Aorta (tissue), 5 donors: ENCODE measurements at regions not wholly inside any gene's neighbourhood (a gene's known extent, or its start where the extent isn't known, plus 50 kb on each side); places are given as distances from the start of the nearest gene placed in this dataset.

Experiments
- ATAC-seq: fragments of 200-7000 bp; cut with Tn5 transposase; one replicate; pipeline ENCODE4 v1.9.1; 2022; ENCODE audit warnings: moderate library complexity; ENCODE audit not compliant: low FRiP score
- DNase-seq, 2 donors: peaks; one replicate each; pipeline ENCODE4 v3.0.0-alpha.2; 2020
- H3K27ac ChIP-seq, 2 donors: one replicate each; pipeline ENCODE4 v1.5.1; 2013; ENCODE audit warnings: low read length in 2 of 2, mild to moderate bottlenecking in 2 of 2, moderate library complexity in 2 of 2, control low read depth in 1 of 2, inconsistent platforms in 1 of 2, low read depth in 1 of 2
- H3K27me3 ChIP-seq, 2 donors: one replicate each; pipeline ENCODE4 v1.6.1; 2013; ENCODE audit warnings: control low read depth in 1 of 2, low read length in 1 of 2, mild to moderate bottlenecking in 1 of 2, moderate library complexity in 1 of 2; ENCODE audit not compliant: insufficient read depth in 2 of 2, control insufficient read depth in 1 of 2
- H3K36me3 ChIP-seq, 2 donors: one replicate each; pipeline ENCODE4 v1.6.1; 2013; ENCODE audit warnings: control low read depth in 1 of 2, low read length in 1 of 2, mild to moderate bottlenecking in 1 of 2; ENCODE audit not compliant: insufficient read depth in 2 of 2, control insufficient read depth in 1 of 2
- H3K4me1 ChIP-seq, 2 donors: one replicate each; pipeline ENCODE4 v1.6.1; 2013; ENCODE audit warnings: low read length in 2 of 2, control low read depth in 1 of 2, mild to moderate bottlenecking in 1 of 2, moderate library complexity in 1 of 2; ENCODE audit not compliant: insufficient read depth in 2 of 2, control insufficient read depth in 1 of 2
- H3K4me3 ChIP-seq, 2 donors: one replicate each; pipeline ENCODE4 v1.5.1; 2013; ENCODE audit warnings: low read length in 2 of 2, control low read depth in 1 of 2, mild to moderate bottlenecking in 1 of 2
- H3K9me3 ChIP-seq: one replicate; pipeline ENCODE4 v1.6.1; 2013; ENCODE audit warnings: mild to moderate bottlenecking, low read length; ENCODE audit not compliant: control insufficient read depth
- WGBS, 2 donors: extraction: QIAGEN DNeasy Blood & Tissue Kit; methylation state at CpG; one replicate each; pipeline ENCODE4 v1.1.7; 2013; 5-methylcytosine and 5-hydroxymethylcytosine counted together
- intact Hi-C, 2 donors: fragments of 100-400 bp; cut with DNase I; formaldehyde crosslinking; loops; one replicate each; pipeline versions ENCODE4 v1.14.2 to v1.15.0; 2022
- donor health status: healthy with polysubstance abuse.
- donor health status: Bipolar disorder and iron deficiency.
- donor health status: DM: no; HTN: no; CAD: no.
- donor health status: DM: no; HTN: no; CAD: no.
- donor health status: DM: yes; HTN: yes; CAD: no.

GRCh38 chr12:28700161-28700560, 448.9 kb upstream of the FAR2 start:
- Histone ChIP-seq H3K9me3 (no peaks in the 10 kb centered on the region), H3K36me3 (no peaks in the 10 kb centered on the region), H3K27ac (no peak overlapping the region), H3K4me3 (no peak overlapping the region), H3K27me3 (peaks cover 0 to 3% of the 10 kb centered on the region in 2 donors), H3K4me1 (no peaks in the 10 kb centered on the region)
- intact Hi-C loops: no loop called here
- ATAC-seq: no peak
- no peak for DNase-seq
- WGBS, 2 donors: 71 to 76% methylated on average over 3 of the region's 3 CpGs

DNA sequence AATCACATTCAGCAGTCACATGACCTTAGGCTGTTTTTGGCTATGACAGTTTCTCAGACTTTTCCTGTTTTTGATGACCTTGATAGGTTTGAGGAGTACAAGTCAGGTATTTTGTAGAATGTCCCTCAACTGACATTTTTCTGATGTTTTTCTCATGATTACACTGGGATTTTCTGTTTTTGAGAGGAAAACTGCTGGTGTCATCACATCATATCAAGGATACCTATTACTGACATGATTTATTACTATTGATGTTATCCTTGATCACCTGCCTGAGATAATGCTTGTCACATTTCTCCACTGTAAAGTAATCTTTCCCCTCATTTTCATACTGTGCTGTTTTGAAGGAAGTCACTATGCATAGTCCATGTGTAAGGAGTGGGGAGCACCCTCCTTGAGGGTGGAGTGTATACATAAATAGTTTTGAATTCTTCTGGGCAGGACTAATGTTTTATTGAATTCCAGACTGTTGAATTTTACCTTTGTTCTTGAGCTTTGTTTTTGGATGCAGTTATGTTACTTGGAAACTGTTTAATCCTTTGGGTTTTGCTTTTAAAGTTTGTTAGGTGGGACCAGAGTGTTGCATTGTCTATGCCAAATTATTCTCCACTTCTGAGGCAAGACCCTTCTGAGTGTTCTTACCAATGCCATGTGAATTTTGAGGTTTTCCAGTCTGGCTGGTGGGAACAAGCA, 444.5 kb upstream of the FAR2 start:
- Histone ChIP-seq H3K9me3 (no peaks in the 10 kb centered on the region), H3K27me3 (peaks cover 0 to 3% of the 10 kb centered on the region in 2 donors), H3K36me3 (no peaks in the 10 kb centered on the region), H3K4me1 (peaks cover 0 to 2% of the 10 kb centered on the region in 2 donors), H3K27ac (no peak overlapping the region), H3K4me3 (no peak overlapping the region)
- intact Hi-C loops: no loop called here
- ATAC-seq (no peak), DNase-seq (no peak)

GRCh38 chr12:28708918-28709371, 440.1 kb upstream of the FAR2 start:
- DNase-seq: peak in 1 of 2 donors; percentile 35
- ATAC-seq: no peak
- 0 to 5% methylated on average over 4 of the region's 4 CpGs for WGBS, 2 donors
- Histone ChIP-seq H3K27me3 (peaks cover 0 to 3% of the 10 kb centered on the region in 2 donors), H3K4me1 (peaks cover 0 to 2% of the 10 kb centered on the region in 2 donors), H3K27ac (peak overlapping the region in 1 of 2 donors; percentile 57), H3K4me3 (no peak overlapping the region), H3K9me3 (no peaks in the 10 kb centered on the region), H3K36me3 (no peaks in the 10 kb centered on the region)
- intact Hi-C loops: no loop called here

DNA sequence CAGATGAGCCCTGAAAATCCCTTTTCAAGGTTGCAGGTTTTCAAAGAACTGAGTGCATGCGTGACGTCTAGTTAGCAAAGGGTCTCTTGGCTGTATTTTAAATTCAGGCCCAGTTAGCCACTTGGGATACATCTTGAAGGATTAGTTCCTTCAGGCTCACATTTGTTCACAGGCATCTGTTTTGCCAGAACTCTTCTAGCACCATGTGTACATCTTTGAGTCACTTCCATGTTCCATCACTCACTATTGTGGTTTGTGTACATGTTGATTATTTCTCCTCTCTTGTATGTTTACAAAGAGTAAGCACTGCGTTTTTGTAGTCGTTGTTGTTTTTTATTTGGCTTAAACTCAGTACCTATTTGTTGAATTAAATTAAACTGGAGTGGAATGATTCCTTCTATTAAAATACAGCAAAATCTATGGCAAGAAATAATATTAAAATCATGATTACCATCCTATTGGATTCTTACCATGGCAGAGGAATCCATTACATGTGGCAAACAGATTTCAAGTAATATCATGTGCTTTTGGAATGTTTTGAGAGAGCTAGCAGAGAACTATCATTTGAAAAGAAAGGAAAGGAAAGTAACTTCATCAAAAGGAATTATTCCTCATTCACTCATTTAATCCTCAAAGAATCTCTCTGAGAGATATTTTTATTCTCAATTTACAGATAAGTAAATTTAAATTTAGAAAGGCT, 438.9 kb upstream of the FAR2 start:
- 94% methylated on average over 4 of the region's 4 CpGs for WGBS, 2 donors

GRCh38 chr12:28710882-28711281, 438.2 kb upstream of the FAR2 start:
- Histone ChIP-seq H3K4me1 (peaks cover 0 to 2% of the 10 kb centered on the region in 2 donors), H3K9me3 (no peaks in the 10 kb centered on the region), H3K36me3 (no peaks in the 10 kb centered on the region), H3K27me3 (no peaks in the 10 kb centered on the region), H3K27ac (no peak overlapping the region), H3K4me3 (no peak overlapping the region)
- ATAC-seq (no peak), DNase-seq (no peak)
- 94 to 96% methylated on average over 1 of the region's 1 CpG for WGBS, 2 donors
- intact Hi-C loops: no loop called here

More for the DNA sequence above, 438.9 kb upstream of the FAR2 start:
- DNase-seq: no peak
- H3K36me3 ChIP-seq: no peaks in the 10 kb centered on the region
- H3K4me3 ChIP-seq: no peak overlapping the region
- H3K4me1 ChIP-seq: peaks cover 0 to 2% of the 10 kb centered on the region in 2 donors
- intact Hi-C loops: no loop called here
- no peak for ATAC-seq
- H3K9me3 ChIP-seq: no peaks in the 10 kb centered on the region
- no peaks in the 10 kb centered on the region for H3K27me3 ChIP-seq
- H3K27ac ChIP-seq: no peak overlapping the region

- Histone ChIP-seq H3K36me3 (no peaks in the 10 kb centered on the region), H3K9me3 (no peaks in the 10 kb centered on the region), H3K27ac (no peak overlapping the region), H3K4me3 (no peak overlapping the region), H3K27me3 (no peaks in the 10 kb centered on the region), H3K4me1 (peaks cover 0 to 2% of the 10 kb centered on the region in 2 donors)
- 80 to 84% methylated on average over 1 of the region's 1 CpG for WGBS, 2 donors
- ATAC-seq (no peak), DNase-seq (no peak)
- intact Hi-C loops: no loop called here
These were observed 437.7 kb upstream of the FAR2 start for GRCh38 chr12:28711421-28711820.

DNA sequence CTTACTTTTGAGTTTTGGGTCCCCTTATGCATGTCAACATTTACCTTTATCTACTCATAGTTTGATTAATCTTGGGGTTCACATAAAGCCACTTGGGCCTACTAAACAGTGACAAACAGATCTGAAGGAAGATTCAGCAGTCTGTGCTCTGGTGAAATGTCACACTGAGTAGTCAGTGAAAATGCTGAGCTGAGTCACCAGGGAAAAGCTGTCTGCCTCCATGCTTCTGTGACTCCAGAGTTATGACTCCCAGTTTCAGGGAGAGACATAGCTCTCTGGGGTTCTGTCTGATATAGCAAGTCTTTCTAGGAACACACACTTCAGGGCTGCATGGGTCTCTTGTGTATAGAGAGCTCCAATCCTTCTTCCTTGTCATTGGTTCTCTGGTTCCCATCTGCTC, 406.3 kb upstream of the FAR2 start:
- Histone ChIP-seq H3K9me3 (peaks cover 1% of the 10 kb centered on the region), H3K27ac (no peak overlapping the region), H3K27me3 (no peaks in the 10 kb centered on the region), H3K4me3 (no peak overlapping the region), H3K4me1 (no peaks in the 10 kb centered on the region), H3K36me3 (no peaks in the 10 kb centered on the region)
- intact Hi-C loops: no loop called here
- ATAC-seq (no peak), DNase-seq (no peak)

GRCh38 chr12:28746734-28747325, 402.2 kb upstream of the FAR2 start:
- Histone ChIP-seq H3K27me3 (no peaks in the 10 kb centered on the region), H3K36me3 (no peaks in the 10 kb centered on the region), H3K4me3 (no peak overlapping the region), H3K27ac (no peak overlapping the region), H3K4me1 (peaks cover 0 to 1% of the 10 kb centered on the region in 2 donors), H3K9me3 (peaks cover 1% of the 10 kb centered on the region)
- WGBS, 2 donors: 85 to 89% methylated on average over 3 of the region's 3 CpGs
- DNase-seq: no peak
- no peak for ATAC-seq
- intact Hi-C loops: no loop called here
